Vagina (tissue), 2 donors: ENCODE measurements at regions not wholly inside any gene's neighbourhood (a gene's known extent, or its start where the extent isn't known, plus 50 kb on each side); places are given as distances from the start of the nearest gene placed in this dataset.

ENCODE experiments used
- POLR2A ChIP-seq, 2 donors: fragments of 450-650 bp; IDR thresholded peaks; one replicate each; pipeline ENCODE4 v1.6.1; 2017; ENCODE audit warnings: antibody characterized with exemption in 2 of 2, mild to moderate bottlenecking in 2 of 2, moderate library complexity in 2 of 2
- POLR2AphosphoS5 ChIP-seq, 2 donors: sonication (generic); formaldehyde crosslinking; IDR thresholded peaks; one replicate each; pipeline ENCODE4 v1.9.0; 2017; ENCODE audit warnings: antibody characterized with exemption in 2 of 2, mild to moderate bottlenecking in 2 of 2, low read depth in 1 of 2; ENCODE audit not compliant: insufficient read depth in 1 of 2

- TF ChIP-seq POLR2A (IDR thresholded peaks at IDR 0.05): no peak
- TF ChIP-seq POLR2AphosphoS5 (IDR thresholded peaks at IDR 0.05; ENCODE audit: insufficient read depth in 1 of 2, low read depth in 1 of 2): no peak
These were observed 372.7 kb upstream of the TENM4 start for GRCh38 chr11:79813551-79813950.
